ENCODE measurements at regions not wholly inside any gene's neighbourhood (a gene's known extent, or its start where the extent isn't known, plus 50 kb on each side); places are given as distances from the start of the nearest gene placed in this dataset.
"Not testable (repeated sequence)": the region's sequence is repeated elsewhere in the genome, so short reads cannot be mapped to it uniquely, and the experiment has no call there.

GRCh38 chr13:44810061-44810840 lies 179.0 kb downstream of the NUFIP1 start:
- DNase-seq = peak; percentile 89

DNA sequence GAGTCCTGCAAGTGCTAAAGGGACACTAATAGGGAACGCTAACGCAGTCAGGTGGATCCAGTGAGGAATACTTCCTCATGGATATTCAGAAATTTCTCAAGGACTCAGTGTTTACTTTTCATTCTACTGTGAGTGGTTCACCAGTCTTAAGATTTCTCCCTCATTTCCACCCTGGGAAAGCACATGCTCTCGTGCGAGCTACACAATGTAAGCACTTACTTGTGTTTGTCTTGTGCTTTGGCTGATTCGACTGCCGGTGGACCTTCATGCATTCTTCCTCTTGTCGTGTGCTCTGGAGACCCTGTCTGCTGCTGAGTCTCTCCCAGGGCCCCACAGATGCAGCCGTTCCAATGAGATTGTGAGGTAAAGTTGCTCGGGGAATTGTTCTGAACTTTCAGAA lies 180.1 kb downstream of the NUFIP1 start:
- no peak for DNase-seq

GRCh38 chr13:44808185-44808584 lies 181.1 kb downstream of the NUFIP1 start:
- DNase-seq = no peak

- DNase-seq = no peak
Observed at GRCh38 chr13:44807449-44808034, 181.7 kb downstream of the NUFIP1 start.

GRCh38 chr13:44806826-44807225 lies 182.4 kb downstream of the NUFIP1 start:
- no peak for DNase-seq

GRCh38 chr13:44805585-44805984 lies 183.7 kb downstream of the NUFIP1 start:
- no peak for DNase-seq

- DNase-seq = no peak
Observed at GRCh38 chr13:44803390-44803789, 185.9 kb downstream of the NUFIP1 start.

GRCh38 chr13:44802491-44802890 lies 186.8 kb downstream of the NUFIP1 start:
- DNase-seq = no peak

- DNase-seq = peak; percentile 42
Observed at GRCh38 chr13:44801990-44802389, 187.3 kb downstream of the NUFIP1 start.

- no peak for DNase-seq
Observed at GRCh38 chr13:44800626-44801025, 188.6 kb downstream of the NUFIP1 start.

- no peak for DNase-seq
Observed at GRCh38 chr13:44797685-44798084, 191.6 kb downstream of the NUFIP1 start.

DNA sequence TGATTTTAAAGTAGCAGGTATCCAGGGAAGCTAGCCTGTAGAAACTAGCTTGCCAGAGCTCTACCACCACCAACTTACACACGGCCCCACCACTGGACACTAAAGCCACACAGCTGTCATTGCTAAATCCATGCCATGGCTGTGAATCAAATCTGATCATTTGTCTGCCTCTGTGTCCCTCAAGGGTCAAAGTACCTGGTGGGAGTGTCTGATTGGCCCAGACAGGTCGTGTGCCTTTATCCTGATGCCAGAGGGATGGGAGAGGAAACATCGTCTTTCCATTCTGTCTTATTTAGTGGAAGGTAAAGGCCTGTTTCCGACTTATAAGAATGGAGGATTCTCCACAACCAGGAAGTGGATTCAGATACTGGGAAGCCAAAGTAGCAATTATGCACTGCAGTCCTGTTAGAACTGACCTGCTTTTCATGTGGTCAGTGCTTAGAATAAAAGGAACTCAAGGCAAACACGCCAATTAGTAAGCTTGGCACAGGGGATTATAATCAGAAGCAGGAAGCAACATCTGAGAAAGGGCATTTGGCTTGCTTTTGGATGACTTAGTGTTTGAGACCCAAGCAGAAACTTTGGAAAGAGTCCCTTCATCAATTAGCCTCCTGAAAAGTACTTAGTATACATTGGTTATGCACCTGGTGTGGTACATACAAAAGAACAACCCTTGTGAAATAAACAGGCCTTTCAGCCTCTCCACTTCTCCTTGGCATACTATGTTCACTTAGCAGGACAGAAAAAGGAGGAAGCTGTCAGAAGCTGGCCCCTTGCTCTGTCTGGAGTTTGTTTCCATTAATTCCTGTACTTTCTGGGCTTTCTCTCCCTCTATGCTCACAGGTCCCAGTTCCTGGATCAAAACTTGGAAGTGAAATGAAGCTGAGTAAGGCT lies 192.4 kb downstream of the NUFIP1 start:
- DNase-seq = peak; percentile 90

GRCh38 chr13:44796039-44796438 lies 193.2 kb downstream of the NUFIP1 start:
- not testable (repeated sequence) for DNase-seq

- DNase-seq = peak; percentile 19
Observed at GRCh38 chr13:44795176-44795575, 194.1 kb downstream of the NUFIP1 start.

DNA sequence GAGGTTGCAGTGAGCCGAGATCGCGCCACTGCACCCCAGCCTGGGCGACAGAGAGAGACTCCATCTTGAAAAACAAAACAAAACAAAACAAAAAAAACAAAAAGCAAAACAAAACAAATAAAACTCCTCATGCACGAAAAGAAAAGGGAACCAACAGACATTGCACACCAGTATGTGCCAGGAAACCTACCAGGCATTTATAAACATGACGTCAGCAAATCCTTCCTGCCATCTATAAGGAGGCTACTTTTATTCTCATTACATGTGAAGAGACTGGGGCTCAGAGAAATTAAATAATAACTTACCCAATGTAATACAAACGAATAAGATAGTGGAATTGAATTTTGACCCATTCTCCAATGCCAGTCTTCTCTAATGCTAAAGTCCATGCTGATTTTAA lies 197.2 kb downstream of the NUFIP1 start:
- no peak for DNase-seq

DNA sequence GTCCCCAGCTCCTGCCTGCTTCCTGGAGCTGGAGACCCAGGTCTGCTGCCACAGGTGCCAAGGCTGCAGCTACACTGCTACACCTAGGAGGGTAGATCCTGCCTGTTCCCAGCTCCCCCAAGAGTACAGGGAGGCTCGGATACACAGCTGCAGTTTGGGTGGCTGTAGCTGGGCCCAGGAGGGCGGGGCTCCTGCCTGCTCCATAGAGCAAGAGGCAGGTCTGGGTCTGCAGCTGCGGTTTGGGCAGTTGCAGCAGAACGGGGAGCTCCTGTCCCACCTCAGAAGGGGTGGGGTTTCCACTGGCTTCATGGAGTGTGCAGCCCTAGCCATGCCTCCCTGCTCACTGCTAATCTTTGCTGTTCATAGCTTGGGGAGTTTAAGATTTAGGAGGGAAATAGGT lies 199.0 kb downstream of the NUFIP1 start:
- no peak for DNase-seq

DNA sequence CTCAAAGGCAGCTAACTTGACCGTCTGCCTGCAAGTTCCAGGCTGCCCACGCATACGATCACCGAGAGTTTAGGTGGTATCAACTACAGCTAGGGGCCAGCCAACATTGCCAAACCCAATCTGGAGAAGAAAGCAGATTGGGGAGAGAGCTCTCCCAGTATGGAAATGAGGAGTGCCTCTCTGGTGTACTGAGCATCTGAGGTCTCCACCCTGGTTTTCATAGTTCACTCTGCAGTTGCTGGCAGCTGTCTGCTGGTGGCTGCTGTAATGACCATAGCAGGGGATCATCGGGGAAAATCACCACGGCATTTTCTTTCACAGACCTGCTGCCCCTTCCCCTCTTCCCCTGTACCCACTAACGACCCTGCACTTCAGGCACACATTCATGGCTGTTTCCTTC lies 201.7 kb downstream of the NUFIP1 start:
- no peak for DNase-seq

GRCh38 chr13:44786756-44787155 lies 202.5 kb downstream of the NUFIP1 start:
- DNase-seq = no peak

- DNase-seq = no peak
Observed at GRCh38 chr13:44785401-44785800, 203.9 kb downstream of the NUFIP1 start.

DNA sequence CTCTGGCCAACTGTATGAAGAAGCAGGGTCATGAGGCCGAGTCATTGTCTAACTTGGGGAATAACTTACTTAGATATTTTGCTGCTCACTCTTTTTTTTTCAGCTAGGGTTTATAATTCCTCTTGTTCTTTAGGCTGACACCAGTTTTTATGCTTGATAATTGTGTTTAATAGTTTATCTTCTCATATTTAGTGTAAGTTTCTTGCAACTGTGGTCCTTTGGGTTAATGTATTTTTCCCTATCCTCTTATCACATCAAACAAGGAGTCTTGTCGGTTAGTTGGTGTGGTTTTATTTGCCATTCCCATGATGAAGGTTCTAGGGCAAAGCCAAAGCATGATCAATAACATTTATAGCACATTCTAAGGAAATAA lies 204.6 kb downstream of the NUFIP1 start:
- no peak for DNase-seq

- no peak for DNase-seq
Observed at GRCh38 chr13:44783994-44784707, 205.1 kb downstream of the NUFIP1 start.

DNA sequence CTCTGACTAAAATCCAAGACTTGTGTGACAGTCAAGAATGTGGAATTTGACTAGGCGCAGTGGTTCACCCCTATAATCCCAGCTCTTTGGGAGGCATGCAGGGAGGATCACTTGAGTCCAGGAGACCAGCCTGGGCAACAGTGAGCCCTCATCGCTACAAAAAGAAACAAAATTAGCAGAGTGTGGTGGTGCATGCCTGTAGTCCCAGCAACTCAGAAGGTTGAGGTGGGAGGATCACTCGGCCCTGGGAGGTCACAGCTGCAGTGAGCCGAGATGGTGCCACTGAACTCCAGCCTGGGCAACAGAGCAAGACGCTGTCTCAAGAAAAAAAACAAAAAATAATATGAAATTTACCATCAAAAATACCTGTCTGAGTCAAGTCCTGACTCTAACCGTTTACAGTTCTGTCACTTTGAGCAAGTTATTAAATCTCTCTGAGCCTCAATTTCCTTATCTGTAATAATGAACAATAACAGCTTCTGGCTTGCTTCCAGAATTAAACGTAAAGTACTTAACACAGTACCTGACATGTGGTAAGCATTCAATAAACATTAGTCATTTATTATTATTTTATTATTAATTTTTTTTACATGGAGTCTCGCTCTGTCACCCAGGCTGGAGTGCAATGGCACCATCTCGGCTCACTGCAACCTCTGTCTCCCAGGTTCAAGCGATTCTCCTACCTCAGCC lies 204.6 kb upstream of the TSC22D1 start:
- DNase-seq = no peak

Data from NCI-H69 (cell line).